Astrocyte of the cerebellum (primary cell): ENCODE measurements at regions not wholly inside any gene's neighbourhood (a gene's known extent, or its start where the extent isn't known, plus 50 kb on each side); places are given as distances from the start of the nearest gene placed in this dataset.
A peak's percentile ranks its signal among the peaks of the same experiment; 100 is the strongest.

ENCODE experiments used
- DNase-seq: peaks from one replicate; pipeline ENCODE4 v3.0.0-alpha.2; 2011; ENCODE audit warnings: low read depth
- H3K4me3 ChIP-seq: 2 replicates; pipeline ENCODE4 v1.5.1; 2011; ENCODE audit warnings: mild to moderate bottlenecking, low read depth, low read length, moderate library complexity
- in situ Hi-C: cut with HindIII; loops from 2 replicates; pipeline ENCODE4 v1.10.0; 2017; ENCODE audit warnings: low sequenced_read_pairs
- TF ChIP-seq, protein P1 (sequence below): IDR thresholded peaks from 2 replicates; pipeline ENCODE4 v1.5.1; 2012; ENCODE audit warnings: low read length, low read depth, moderate library complexity, mild to moderate bottlenecking; ENCODE audit errors: missing control alignments

DNA sequence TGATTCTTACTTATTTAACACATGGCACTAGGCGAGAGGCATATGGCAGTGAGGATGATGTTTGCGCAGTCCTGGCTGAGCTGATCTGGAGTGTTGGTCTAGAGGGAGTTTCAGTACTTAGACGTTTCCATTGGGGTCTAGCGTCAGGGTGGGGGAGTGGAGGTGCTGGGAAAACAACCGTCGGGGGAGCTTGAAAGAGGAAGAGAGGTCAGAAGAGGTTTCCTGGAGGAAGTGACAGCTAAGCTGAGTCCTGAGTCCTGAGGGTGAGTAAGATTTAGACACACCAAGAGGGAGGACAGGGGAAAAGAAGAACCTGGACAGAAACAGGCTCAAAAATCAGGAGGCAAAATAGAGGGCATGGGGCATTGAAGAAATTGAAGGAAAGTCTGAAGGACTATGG is 81.4 kb downstream of the ALOX5AP start:
- TF ChIP-seq, protein P1, sequence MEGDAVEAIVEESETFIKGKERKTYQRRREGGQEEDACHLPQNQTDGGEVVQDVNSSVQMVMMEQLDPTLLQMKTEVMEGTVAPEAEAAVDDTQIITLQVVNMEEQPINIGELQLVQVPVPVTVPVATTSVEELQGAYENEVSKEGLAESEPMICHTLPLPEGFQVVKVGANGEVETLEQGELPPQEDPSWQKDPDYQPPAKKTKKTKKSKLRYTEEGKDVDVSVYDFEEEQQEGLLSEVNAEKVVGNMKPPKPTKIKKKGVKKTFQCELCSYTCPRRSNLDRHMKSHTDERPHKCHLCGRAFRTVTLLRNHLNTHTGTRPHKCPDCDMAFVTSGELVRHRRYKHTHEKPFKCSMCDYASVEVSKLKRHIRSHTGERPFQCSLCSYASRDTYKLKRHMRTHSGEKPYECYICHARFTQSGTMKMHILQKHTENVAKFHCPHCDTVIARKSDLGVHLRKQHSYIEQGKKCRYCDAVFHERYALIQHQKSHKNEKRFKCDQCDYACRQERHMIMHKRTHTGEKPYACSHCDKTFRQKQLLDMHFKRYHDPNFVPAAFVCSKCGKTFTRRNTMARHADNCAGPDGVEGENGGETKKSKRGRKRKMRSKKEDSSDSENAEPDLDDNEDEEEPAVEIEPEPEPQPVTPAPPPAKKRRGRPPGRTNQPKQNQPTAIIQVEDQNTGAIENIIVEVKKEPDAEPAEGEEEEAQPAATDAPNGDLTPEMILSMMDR: no peak
- H3K4me3 ChIP-seq: no peak overlapping the region
- in situ Hi-C loops: no loop called here
- no peak for DNase-seq

DNA sequence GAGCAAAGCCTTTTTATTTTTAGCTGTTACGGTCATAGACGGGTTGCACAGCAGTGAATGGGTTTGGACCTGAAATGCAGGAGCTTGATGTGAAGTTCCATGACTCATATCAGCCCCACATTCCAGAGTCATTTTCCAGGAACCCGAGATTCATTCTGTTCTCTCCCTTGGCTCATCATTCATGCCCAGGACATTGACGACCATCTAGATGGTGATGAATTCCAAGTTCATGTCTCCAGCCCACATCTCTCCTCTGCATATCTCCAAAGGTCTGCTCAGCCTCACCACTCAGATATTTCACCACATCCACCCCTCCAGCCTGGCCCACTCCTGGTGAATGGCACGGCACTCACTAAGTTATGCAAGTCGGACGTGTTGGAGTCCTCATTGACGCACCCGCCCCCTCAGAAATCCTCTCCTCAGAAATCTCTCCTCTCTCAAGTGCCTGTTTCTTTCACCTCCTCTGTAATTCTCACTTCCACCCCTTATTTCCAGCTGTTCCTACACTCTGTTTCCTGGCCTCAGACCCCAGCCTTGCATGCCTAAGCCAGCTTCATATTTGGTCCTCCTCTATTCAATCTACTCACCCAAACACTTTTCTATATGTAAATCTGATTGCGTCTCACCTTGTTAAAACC is 83.1 kb downstream of the ALOX5AP start:
- no peak overlapping the region for H3K4me3 ChIP-seq
- in situ Hi-C loops: no loop called here
- TF ChIP-seq, protein P1: no peak
- peak; percentile 84 for DNase-seq

GRCh38 chr13:30819136-30819888 is 84.0 kb downstream of the ALOX5AP start:
- no peak for DNase-seq
- H3K4me3 ChIP-seq: no peak overlapping the region
- TF ChIP-seq, protein P1: no peak
- in situ Hi-C loops: no loop called here

DNA sequence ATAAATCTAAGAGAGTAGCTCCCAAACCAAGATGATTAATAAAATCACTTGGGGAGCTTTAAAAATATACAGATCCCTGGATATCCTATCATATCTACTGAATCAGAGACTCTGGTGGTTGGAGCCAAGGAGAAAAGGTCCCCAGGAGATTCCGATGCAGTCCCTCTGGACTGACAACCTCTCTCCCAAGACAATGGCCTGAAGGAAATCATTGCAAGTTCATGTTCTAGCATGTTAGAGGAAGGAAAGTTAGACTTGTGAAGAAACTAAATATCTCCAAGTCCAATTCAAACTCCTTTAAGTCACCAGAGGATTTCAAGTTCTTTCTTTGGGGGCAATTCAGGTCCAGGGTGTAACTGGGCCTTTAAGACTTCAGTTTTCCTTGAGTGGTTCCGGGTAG is 84.7 kb upstream of the MEDAG start:
- in situ Hi-C loops: no loop called here
- TF ChIP-seq, protein P1: no peak
- no peak for DNase-seq
- no peak overlapping the region for H3K4me3 ChIP-seq

DNA sequence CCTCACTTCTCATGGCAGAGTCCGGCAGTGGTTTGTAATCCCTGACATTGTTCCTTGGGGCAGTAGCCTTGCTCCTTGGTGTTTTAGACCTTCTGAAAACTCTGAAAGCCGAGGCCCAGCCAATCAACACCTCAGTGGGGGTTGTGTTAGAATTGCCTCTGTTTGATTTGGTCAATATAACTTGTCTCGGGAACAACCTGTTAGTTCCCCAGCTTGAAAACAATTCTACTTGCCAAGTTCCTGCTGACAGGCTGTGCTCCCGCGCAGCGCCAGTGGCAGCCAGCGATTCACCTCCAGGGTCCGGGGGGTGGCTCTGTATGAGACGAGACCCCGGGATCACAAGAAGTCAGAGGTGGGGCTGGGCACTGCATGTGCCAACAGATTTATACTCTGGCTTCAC is 81.4 kb upstream of the MEDAG start:
- no peak for DNase-seq
- H3K4me3 ChIP-seq: no peak overlapping the region
- in situ Hi-C loops: no loop called here
- TF ChIP-seq, protein P1: no peak

GRCh38 chr13:30826911-30827577 is 79.0 kb upstream of the MEDAG start:
- H3K4me3 ChIP-seq: no peak overlapping the region
- in situ Hi-C loops: no loop called here
- TF ChIP-seq, protein P1: no peak
- no peak for DNase-seq
